HL-60 (cell line): ENCODE measurements at regions not wholly inside any gene's neighbourhood (a gene's known extent, or its start where the extent isn't known, plus 50 kb on each side); places are given as distances from the start of the nearest gene placed in this dataset.

ENCODE experiments used
- DNase-seq, 2 experiments: peaks; one replicate each; pipeline ENCODE4 v3.0.0-alpha.2; 2010 to 2020; ENCODE audit warnings: low read depth in 1 of 2, low spot score in 1 of 2
- H3K27ac ChIP-seq: fragments of 250-450 bp; sonication (Bioruptor Pico); replicated peaks from 2 replicates; pipeline ENCODE4 v1.5.1; 2020; ENCODE audit warnings: mild to moderate bottlenecking, moderate library complexity
- H3K27me3 ChIP-seq: fragments of 250-450 bp; sonication (Bioruptor Pico); 2 replicates; pipeline ENCODE4 v1.5.1; 2021; ENCODE audit warnings: mild to moderate bottlenecking, moderate library complexity; ENCODE audit not compliant: insufficient read depth, poor library complexity, severe bottlenecking
- H3K4me3 ChIP-seq: replicated peaks from 2 replicates; pipeline ENCODE4 v1.5.1; 2011; ENCODE audit warnings: mild to moderate bottlenecking, control low read depth, low read length; ENCODE audit not compliant: insufficient read depth
- CTCF ChIP-seq: IDR thresholded peaks from one replicate; pipeline ENCODE4 v1.5.1; 2011; ENCODE audit warnings: low read length, control low read depth, inconsistent platforms; ENCODE audit not compliant: insufficient read depth
- GABPA ChIP-seq: IDR thresholded peaks from 2 replicates; pipeline ENCODE4 v1.6.1; 2012; ENCODE audit warnings: low read depth
- POLR2AphosphoS5 ChIP-seq: IDR thresholded peaks from 2 replicates; pipeline ENCODE4 v1.6.1; 2012; ENCODE audit warnings: low read depth
- SPI1 ChIP-seq: IDR thresholded peaks from 2 replicates; pipeline ENCODE4 v1.6.1; 2012; ENCODE audit warnings: low read depth, mild to moderate bottlenecking, borderline replicate concordance
- TF ChIP-seq, protein P1 (sequence below): IDR thresholded peaks from 2 replicates; pipeline ENCODE4 v1.6.1; 2012; ENCODE audit warnings: low read depth; ENCODE audit not compliant: insufficient replicate concordance

GRCh38 chr18:72674710-72675109 is 130.6 kb upstream of the CBLN2 start:
- Histone ChIP-seq H3K27me3 (no peaks in the 10 kb centered on the region), H3K27ac (no peak overlapping the region), H3K4me3 (no peak overlapping the region)
- no peak for DNase-seq
- no peak for TF ChIP-seq SPI1
- TF ChIP-seq CTCF: no peak
- no peak for TF ChIP-seq POLR2AphosphoS5
- TF ChIP-seq GABPA: no peak
- TF ChIP-seq, protein P1, sequence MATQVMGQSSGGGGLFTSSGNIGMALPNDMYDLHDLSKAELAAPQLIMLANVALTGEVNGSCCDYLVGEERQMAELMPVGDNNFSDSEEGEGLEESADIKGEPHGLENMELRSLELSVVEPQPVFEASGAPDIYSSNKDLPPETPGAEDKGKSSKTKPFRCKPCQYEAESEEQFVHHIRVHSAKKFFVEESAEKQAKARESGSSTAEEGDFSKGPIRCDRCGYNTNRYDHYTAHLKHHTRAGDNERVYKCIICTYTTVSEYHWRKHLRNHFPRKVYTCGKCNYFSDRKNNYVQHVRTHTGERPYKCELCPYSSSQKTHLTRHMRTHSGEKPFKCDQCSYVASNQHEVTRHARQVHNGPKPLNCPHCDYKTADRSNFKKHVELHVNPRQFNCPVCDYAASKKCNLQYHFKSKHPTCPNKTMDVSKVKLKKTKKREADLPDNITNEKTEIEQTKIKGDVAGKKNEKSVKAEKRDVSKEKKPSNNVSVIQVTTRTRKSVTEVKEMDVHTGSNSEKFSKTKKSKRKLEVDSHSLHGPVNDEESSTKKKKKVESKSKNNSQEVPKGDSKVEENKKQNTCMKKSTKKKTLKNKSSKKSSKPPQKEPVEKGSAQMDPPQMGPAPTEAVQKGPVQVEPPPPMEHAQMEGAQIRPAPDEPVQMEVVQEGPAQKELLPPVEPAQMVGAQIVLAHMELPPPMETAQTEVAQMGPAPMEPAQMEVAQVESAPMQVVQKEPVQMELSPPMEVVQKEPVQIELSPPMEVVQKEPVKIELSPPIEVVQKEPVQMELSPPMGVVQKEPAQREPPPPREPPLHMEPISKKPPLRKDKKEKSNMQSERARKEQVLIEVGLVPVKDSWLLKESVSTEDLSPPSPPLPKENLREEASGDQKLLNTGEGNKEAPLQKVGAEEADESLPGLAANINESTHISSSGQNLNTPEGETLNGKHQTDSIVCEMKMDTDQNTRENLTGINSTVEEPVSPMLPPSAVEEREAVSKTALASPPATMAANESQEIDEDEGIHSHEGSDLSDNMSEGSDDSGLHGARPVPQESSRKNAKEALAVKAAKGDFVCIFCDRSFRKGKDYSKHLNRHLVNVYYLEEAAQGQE: no peak

DNA sequence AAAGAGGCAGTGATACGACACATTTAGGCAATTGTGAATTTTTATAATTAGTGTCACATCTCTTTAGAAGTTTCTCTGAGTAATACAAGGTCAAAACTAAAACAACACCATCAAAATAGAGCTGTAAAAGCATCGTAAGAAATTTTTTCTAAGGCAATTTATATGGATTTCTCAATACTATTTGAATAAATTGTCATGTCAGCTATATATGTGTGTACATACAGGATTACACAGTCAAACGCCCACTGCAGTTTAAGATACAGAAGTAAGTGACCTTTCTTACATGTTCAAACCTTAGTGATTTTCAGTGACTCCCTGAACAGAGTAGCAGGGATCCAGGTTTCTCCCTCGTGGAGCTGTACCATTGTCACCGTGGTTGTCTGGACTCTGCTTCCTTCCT is 129.1 kb upstream of the CBLN2 start:
- TF ChIP-seq POLR2AphosphoS5: no peak
- no peak for TF ChIP-seq CTCF
- no peak for TF ChIP-seq SPI1
- TF ChIP-seq, protein P1: no peak
- DNase-seq: no peak
- Histone ChIP-seq H3K4me3 (no peak overlapping the region), H3K27ac (no peak overlapping the region), H3K27me3 (no peaks in the 10 kb centered on the region)

DNA sequence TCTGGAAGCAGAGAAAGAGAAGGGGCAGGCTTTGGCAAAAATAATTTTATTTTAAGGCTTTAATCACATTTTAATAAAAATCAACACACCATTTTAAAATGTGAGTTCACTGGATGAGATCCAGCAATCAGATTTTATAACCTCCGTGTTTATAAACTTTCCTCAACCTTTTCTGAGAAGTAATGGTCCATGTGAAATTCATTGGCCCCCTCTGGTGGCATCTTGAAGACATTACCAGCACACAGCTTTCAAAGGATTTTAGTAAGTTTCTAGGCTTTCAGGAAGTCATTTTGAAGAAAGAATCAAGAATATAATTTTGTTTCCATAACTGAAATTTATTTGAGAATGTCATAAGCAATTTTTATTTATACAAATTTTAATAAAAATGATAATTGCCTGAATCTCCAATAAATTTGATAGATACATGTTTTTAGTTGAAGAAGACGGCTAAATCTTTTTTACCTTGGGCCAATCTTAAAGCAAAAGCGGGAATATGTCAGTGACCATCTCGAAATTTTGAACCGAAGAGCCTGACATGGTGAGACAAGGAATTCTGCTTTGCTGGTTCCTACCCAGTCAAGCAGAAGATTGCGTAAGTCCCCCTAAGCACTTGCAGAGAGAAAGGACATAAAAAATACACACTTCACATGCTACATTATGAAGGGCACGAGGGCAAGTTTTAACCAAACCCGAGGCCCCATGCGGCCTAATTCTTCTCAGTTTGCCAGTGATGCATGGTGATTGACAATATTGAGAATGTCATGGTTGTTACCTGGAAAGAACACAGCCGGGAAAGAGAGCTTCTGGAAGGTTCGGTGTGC is 128.4 kb upstream of the CBLN2 start:
- peak in 1 of 2 experiments; percentile 14 for DNase-seq
- no peak for TF ChIP-seq SPI1
- peak; percentile 68 for TF ChIP-seq CTCF
- Histone ChIP-seq H3K27ac (no peak overlapping the region), H3K27me3 (no peaks in the 10 kb centered on the region), H3K4me3 (no peak overlapping the region)

GRCh38 chr18:72667932-72668331 is 123.8 kb upstream of the CBLN2 start:
- DNase-seq: no peak
- TF ChIP-seq, protein P1: no peak
- TF ChIP-seq GABPA (no peak), CTCF (no peak), POLR2AphosphoS5 (no peak), SPI1 (no peak)
- H3K27ac ChIP-seq: no peak overlapping the region
- H3K27me3 ChIP-seq: no peaks in the 10 kb centered on the region
- no peak overlapping the region for H3K4me3 ChIP-seq
